Lung (tissue), 11 donors: ENCODE measurements at regions not wholly inside any gene's neighbourhood (a gene's known extent, or its start where the extent isn't known, plus 50 kb on each side); places are given as distances from the start of the nearest gene placed in this dataset.

ENCODE experiments used
- ATAC-seq: fragments of 200-7000 bp; cut with Tn5 transposase; one replicate; pipeline ENCODE4 v1.9.1; 2020; ENCODE audit warnings: moderate number of reproducible peaks; ENCODE audit not compliant: insufficient read depth, low FRiP score
- DNase-seq, 3 donors: peaks; one replicate each; pipeline ENCODE4 v3.0.0-alpha.2; 2013 to 2017
- H3K27ac ChIP-seq, 2 donors: one replicate each; pipeline ENCODE4 v1.5.1; 2013; ENCODE audit warnings: mild to moderate bottlenecking in 2 of 2, moderate library complexity in 2 of 2, control low read depth in 1 of 2, inconsistent platforms in 1 of 2, low read depth in 1 of 2, low read length in 1 of 2
- H3K27me3 ChIP-seq, 3 donors: one replicate each; pipeline ENCODE4 v1.5.1; 2013; ENCODE audit warnings: low read length in 2 of 3; ENCODE audit not compliant: control insufficient read depth in 3 of 3, insufficient read depth in 3 of 3
- H3K36me3 ChIP-seq, 4 donors: one replicate each; pipeline ENCODE4 v1.5.1; 2013; ENCODE audit warnings: low read length in 4 of 4, mild to moderate bottlenecking in 1 of 4, moderate library complexity in 1 of 4; ENCODE audit not compliant: control insufficient read depth in 4 of 4, insufficient read depth in 4 of 4
- H3K4me1 ChIP-seq, 5 donors: one replicate each; pipeline ENCODE4 v1.5.1; 2013; ENCODE audit warnings: low read length in 5 of 5, mild to moderate bottlenecking in 2 of 5, moderate library complexity in 1 of 5; ENCODE audit not compliant: control insufficient read depth in 5 of 5, insufficient read depth in 5 of 5
- H3K4me3 ChIP-seq: one replicate; pipeline ENCODE4 v1.5.1; 2013; ENCODE audit warnings: mild to moderate bottlenecking, control low read depth, moderate library complexity
- H3K9ac ChIP-seq, 2 donors: one replicate each; pipeline ENCODE4 v1.5.1; 2013; ENCODE audit warnings: low read length in 2 of 2, control low read depth in 1 of 2; ENCODE audit not compliant: insufficient read depth in 1 of 2
- H3K9me3 ChIP-seq, 4 donors: one replicate each; pipeline ENCODE4 v1.5.1; 2013; ENCODE audit warnings: low read length in 3 of 4, mild to moderate bottlenecking in 1 of 4, moderate library complexity in 1 of 4; ENCODE audit not compliant: control insufficient read depth in 4 of 4, insufficient read depth in 3 of 4
- CTCF ChIP-seq: IDR thresholded peaks from 2 replicates; pipeline ENCODE4 v1.5.1; 2012; ENCODE audit warnings: mild to moderate bottlenecking; ENCODE audit errors: control extremely low read depth, extremely low read depth
- WGBS, 2 donors: extraction: QIAGEN DNeasy Blood & Tissue Kit; methylation state at CpG; one replicate each; pipeline ENCODE4 v1.1.7; 2013; 5-methylcytosine and 5-hydroxymethylcytosine counted together
- donor health status: control.
- donor health status: control.
- donor health status: Bipolar disorder and iron deficiency.
- donor health status: healthy.
- donor health status: DM: yes; HTN: yes; CAD: no.

- DNase-seq (peak in 2 of 3 donors; percentile 0 to 2), ATAC-seq (no peak)
- Histone ChIP-seq H3K4me1 (no peaks in the 10 kb centered on the region), H3K9me3 (no peaks in the 10 kb centered on the region), H3K27ac (no peak overlapping the region), H3K9ac (no peak overlapping the region), H3K27me3 (no peaks in the 10 kb centered on the region), H3K4me3 (no peak overlapping the region), H3K36me3 (no peaks in the 10 kb centered on the region)
- 77 to 91% methylated on average over 1 of the region's 1 CpG for WGBS, 2 donors
- no peak for TF ChIP-seq CTCF
Measured at GRCh38 chr2:192887337-192887736, 692.6 kb upstream of the TMEFF2 start.

GRCh38 chr2:192886636-192887035 is 691.9 kb upstream of the TMEFF2 start:
- Histone ChIP-seq H3K4me3 (no peak overlapping the region), H3K36me3 (no peaks in the 10 kb centered on the region), H3K27me3 (no peaks in the 10 kb centered on the region), H3K9me3 (no peaks in the 10 kb centered on the region), H3K9ac (no peak overlapping the region), H3K4me1 (no peaks in the 10 kb centered on the region), H3K27ac (no peak overlapping the region)
- ATAC-seq (no peak), DNase-seq (no peak)
- TF ChIP-seq CTCF = no peak
- WGBS, 2 donors = 59 to 69% methylated on average over 1 of the region's 1 CpG

GRCh38 chr2:192885569-192886160 is 690.9 kb upstream of the TMEFF2 start:
- Histone ChIP-seq H3K9me3 (no peaks in the 10 kb centered on the region), H3K27ac (no peak overlapping the region), H3K4me3 (no peak overlapping the region), H3K4me1 (no peaks in the 10 kb centered on the region), H3K27me3 (no peaks in the 10 kb centered on the region), H3K36me3 (no peaks in the 10 kb centered on the region), H3K9ac (no peak overlapping the region)
- ATAC-seq (no peak), DNase-seq (peak in 1 of 3 donors; percentile 0)
- no peak for TF ChIP-seq CTCF
- WGBS, 2 donors = 39 to 54% methylated on average over 4 of the region's 4 CpGs

GRCh38 chr2:192877159-192877558 is 682.4 kb upstream of the TMEFF2 start:
- Histone ChIP-seq H3K9ac (no peak overlapping the region), H3K27ac (no peak overlapping the region), H3K4me3 (no peak overlapping the region), H3K4me1 (no peaks in the 10 kb centered on the region), H3K36me3 (no peaks in the 10 kb centered on the region), H3K9me3 (no peaks in the 10 kb centered on the region), H3K27me3 (no peaks in the 10 kb centered on the region)
- 85 to 90% methylated on average over 3 of the region's 3 CpGs for WGBS, 2 donors
- DNase-seq (no peak), ATAC-seq (no peak)
- TF ChIP-seq CTCF = no peak
